ENCODE measurements at regions not wholly inside any gene's neighbourhood (a gene's known extent, or its start where the extent isn't known, plus 50 kb on each side); places are given as distances from the start of the nearest gene placed in this dataset.

DNA sequence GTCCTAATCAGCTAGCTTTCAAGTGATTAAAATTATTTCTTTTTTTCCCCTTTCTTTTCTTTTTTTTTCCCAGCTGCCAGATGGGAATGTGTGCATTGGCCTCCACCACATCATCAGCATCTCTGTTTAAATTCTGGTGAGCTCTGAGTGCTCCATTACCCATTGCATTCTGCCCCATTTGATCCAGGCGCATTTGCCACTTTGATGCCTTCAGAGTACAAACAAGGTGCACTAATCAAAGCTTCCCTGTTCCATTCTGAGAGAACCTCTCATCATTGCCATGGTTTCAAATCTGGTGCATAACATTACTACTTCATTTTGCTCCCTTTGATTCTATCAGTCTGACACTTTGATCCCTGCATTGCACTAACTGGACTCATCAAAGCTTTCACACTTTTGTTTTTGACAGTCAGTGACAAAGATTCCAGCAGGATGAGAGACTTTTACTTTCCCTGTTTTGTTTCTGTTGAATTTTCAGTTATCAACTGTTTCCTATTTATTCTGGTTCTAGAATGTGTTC is 238.8 kb upstream of the PCDH10 start:
- DNase-seq, result no peak

DNA sequence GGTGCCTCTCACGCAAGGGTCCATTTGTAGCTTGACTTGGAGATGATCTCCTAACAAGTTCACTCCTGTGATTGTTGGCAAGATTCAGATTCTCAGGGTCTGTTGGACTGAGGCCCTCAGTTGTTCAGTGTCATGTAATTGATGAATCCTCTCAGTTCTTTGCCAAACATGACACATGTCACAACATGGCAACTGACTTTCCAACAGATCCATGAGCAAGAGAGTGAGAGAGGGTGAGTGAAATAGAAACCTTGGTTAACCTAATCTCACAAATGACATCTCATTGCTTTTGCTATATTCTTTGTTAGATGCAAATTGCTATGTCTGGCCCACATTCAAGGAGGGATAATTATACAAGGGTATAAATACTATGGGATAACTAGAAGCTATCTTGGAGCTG is 231.0 kb upstream of the PCDH10 start:
- no peak for DNase-seq

DNA sequence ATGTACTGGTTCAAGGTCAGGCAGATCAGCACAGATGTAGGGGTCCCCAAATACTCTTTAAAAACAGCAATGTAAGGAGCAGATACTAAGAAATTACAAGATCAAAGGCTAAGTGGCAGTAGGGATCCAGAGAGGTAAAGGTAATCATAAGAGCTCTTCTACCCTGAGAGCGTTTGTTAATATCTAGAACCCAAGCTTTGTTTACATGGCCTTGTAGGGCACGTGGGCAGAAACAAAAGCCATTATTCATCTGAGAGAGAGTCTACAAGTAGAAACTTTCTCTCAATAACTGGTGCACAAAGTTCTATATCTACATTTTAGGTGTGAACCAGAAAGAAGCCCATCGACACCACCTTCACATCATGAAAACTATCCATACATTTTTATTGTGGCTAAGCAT is 225.6 kb upstream of the PCDH10 start:
- DNase-seq, result no peak

DNA sequence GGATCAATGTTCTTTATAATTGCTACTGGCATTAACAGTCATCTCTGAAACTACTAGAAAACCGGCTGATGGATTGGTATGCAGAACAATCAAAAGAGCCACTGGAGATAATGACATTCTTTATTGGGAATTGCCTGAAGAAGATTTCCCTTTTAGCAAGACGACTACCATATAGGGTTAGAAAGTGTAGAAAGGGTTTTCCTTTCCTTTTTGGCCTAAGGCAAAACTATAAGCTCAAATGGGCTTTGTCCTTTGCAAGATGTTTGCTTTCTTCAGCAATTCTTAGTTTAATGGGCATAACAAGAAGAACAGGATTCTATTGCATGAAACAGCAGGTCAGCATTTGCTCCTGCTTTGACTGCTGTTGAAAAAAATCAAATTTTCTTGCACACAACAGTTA is 214.2 kb upstream of the PCDH10 start:
- DNase-seq, result no peak

DNA sequence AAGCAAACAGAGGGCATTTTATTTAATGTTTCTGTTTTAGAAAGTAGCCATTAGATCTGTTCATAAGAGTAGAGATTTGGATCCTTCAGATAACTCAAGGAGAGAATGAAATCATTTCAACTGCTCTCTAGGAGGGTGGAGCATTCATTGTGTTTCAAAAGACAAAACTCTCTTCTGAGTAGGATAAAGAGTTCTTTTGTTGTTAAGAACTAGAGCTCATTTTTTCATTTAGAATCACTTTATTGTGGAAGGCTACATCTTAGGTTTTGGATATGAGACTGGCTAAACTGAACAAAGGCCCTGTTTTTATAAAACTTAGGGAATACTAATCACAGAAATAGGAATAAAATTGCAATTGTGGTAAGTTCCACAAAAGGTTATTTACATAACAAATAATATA is 193.9 kb upstream of the PCDH10 start:
- no peak for DNase-seq

DNA sequence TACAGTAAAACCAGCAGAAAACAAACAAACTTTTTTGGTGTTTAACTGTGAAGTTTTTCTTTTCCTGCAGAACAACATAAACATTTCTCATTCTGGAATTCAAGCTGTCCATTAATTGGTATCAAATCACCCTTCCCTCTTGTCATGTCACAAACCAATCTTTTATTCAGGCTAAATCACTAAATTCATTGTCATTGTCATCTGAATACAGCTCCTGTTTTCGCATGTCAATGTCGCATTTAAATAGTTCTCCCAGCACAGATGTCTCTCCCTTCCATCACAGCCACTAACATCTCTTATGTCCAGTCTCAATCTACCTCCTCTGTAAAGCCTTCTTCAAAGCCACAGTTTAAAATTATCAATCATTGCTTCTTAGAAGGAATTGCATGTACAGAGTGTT is 192.1 kb upstream of the PCDH10 start:
- no peak for DNase-seq

DNA sequence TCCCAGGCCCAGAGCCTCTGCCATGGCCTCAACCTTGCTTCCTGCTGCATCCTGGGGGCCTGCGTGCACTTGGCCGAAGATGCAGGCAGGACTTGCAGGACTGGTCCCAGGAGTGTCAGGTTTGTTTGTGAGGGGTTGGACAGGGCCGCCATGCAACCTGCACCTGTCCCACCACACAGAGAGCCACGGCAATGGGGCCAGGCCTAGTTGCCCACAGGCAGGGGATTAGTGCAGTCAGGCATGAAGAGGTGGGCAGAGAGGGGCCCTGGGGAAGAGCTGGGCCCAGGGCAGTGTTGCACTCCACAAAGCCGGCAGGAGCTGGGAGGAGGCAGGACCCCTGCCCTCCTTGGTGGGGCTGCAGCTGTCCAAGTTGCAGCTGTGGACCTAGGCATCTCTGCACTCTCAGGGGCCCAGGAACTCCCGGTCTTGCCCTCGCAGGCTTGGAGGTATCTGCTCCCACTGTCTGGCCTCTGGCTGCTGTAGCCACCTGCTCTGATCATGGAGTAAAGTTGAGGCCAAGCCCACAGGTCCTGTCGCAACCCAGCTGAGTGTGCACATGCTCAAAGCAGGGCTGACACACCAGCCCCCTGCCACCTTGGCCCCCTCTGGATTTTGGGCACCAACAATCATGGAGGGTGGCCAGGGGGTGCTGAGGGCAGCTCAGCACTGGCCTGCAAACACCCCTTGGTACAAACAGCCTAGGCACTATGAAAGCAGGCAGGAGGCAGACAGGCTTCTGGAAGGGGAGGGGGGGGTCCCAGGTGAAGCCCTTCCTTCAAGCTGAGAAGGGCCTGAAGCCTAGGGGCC is 190.4 kb upstream of the PCDH10 start:
- no peak for DNase-seq

DNA sequence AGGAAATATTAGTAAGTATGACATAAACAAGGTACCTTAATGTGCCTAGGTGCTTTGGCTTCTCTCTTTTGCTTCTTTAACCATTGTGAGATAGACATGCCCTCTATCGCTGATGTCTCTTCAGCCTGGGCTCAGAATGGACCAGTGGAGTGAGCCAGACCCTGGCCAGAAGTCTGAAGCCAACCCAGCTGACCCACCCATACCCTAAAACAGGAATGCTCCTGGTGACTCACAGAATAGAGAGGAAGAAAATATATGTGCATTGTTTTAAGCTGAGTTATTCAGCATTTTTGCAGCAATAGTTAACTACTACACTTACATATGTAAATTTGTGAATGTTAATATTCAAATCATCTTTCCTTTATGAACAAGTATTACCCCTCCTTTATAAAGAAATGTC is 167.5 kb upstream of the PCDH10 start:
- no peak for DNase-seq

DNA sequence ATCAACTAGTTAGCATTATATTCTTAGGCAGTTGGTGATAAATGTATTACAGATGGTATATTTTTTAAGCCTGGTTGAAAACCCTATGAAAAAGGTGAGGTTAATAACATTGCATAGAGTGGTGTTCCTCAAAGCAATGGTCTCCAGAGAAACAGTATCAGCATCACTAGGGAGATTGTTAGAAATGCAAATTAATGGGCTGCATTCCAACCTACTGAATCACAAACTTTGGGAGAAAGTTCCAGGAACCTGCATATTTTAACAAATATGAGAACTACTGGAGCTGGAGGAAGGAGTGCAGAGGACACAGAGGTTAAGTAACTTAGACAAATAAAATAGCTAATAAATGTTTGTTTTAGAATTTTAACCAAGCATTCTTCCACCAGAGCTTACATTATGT is 166.9 kb upstream of the PCDH10 start:
- no peak for DNase-seq

DNA sequence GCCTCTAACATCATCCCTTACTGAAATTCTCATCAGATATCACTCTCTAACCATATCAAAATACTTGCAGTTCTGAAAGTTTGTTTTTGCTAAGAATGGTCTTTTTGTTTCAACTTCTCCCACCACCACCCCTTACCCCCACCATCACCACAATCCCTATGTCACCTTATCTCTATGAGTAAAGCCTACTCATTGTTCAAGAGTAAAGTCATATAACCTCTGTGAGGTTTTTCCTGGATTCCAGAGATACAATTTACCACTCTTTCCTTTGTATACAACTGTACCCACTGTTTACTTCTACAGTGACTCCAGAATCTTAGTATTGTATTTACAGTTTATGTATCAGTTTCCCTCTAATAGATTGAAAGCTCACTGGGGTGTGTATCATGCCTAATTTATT is 158.0 kb upstream of the PCDH10 start:
- DNase-seq, result no peak

DNA sequence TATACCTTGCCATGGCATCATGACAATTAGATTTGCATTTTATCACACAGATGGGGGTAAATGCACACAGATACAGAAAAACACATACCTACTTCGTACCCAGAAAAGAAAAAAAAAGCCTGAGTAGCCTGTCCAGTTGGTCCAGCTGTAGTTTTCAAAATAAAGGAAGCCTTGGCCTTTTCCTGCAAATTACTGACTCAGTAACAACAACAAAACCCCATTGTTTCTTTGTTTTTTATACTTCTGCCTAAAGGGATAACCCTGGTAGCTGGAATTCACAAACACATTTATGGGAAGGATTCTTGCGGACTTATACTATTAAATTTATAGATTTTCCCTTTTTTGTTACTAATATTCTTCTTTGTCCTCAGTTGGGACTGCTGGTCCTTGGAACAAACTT is 156.4 kb upstream of the PCDH10 start:
- DNase-seq, result no peak

DNA sequence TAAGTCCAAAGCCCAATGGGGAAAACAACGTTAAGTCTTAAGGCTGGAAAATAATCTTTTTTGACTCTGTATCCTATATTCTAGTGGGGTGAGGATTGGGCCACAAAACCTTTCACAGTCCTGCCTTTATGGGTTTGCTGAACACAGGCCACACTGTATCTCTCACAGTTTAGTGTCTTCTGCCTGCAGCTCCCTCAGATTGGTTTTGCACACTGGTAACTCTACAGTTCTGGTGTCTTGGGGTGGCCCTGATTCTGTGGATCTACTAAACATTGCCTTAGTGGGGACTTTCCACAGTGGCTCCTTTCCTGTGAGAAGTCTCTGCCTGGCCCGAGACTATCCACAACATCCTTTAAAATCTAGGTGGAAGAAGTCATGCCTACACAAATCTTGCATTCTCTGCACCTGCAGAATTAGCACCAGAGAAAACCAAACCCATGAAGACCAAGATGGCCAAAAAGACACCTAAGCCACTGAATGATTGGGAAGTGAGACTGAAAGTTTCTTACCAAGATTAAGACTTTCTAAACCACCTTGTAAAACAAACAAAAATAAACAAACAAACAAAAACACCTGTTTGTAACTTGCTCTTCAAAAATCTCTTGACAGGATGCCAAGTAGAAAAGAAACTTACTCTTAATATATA is 150.4 kb upstream of the PCDH10 start:
- DNase-seq, result no peak

DNA sequence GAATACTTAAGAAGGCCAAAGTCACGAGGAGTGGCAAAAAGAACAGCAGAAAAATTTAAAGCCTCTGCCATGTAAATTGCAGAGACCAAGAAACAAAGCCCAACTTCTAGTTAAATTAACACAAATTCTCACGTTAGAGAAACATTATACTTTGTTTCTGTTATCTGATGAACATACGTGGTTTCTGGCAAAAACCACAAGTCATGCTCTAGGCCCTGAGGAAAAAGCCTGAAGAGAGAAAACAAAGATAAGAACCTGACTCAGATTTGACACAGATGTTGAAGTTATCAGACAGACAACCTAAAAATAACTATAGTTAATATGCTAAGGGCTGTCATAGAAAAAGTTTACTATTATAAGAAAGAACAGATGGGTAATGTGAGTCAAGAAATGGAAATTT is 149.1 kb upstream of the PCDH10 start:
- DNase-seq, result no peak

DNA sequence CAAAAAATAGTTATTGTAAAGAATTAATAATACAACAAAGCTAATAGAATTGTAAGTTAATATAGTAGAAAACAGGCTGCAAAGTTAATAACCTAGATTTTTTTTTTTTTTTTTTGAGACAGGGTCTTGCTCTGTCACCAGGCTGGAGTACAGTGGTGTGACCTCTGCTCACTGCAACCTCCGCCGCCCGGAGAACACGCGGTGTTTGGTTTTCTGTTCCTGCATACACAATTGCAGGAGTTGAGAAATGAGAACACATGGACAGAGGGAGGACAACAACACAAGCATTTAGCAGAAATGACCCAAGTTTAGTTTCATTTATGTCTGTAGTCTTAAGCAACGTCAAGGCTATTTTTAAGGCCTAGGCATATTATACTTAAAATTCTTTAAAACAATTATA is 145.9 kb upstream of the PCDH10 start:
- no peak for DNase-seq

DNA sequence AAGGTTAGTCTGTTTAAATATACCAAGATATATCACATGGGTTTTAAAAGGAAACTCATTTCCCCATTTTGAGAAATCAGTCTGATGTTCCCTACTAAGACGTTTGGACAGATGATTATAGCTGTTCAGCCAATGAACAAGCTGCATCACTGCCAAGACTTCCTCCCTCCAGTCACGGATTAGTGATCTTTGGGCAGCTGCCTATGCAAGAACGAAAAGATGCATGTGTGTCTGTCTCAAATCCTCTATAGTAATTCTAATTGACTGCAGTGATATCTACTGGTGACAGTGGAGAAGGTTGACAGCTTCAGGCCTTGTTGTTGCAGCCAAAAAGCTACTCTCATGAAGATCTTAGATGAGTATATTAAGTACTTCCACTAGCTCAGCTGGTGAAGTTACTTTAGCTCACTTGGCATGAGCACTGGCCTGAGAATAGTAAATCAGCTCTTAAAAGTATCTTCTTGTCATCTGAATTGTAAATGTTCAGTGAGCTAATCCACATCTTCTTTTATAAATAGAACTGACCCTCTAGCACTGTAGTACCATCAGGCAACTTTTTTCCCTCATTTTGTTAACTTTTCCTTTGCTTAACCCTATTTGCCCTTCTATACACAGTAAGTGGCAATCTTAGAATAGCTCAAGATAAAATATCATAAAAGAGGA is 134.5 kb upstream of the PCDH10 start:
- no peak for DNase-seq

DNA sequence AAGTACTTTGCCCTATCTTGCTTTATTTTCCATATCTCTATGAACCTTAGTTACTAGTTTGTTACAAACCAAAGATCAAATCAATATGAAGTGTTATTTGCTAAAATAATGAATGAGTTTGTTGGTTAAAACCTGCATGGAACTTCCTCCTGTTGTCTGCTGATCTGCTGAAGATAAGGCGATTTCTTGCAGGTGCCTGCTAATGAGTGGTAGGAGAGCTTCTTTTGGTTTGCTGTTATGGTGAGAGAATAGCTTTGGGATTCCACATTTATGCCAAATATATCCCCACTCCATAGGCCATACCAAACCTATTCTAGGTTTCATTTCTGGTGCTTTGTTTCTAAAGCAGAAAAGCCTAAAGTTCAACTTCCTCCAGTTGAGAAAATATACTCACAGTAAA is 103.8 kb upstream of the PCDH10 start:
- no peak for DNase-seq

DNA sequence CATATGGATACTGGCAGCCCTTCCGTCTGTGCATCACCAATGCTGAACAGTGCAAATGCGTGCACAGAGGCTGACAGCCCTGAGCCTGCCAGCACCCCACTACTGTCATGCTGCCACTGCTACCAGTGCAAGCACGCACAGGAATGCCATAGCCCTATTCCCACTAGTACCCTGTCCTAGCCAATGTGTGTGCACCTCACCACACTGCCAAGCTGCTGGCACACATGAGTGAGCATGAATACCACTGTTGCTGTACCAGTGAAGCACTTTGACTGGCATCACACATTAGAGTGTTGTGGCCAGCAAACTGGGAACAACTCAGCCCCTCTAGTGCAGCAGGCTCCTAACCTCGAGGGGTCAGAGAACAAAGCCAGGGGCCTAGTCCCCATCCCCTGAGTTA is 102.9 kb upstream of the PCDH10 start:
- no peak for DNase-seq

DNA sequence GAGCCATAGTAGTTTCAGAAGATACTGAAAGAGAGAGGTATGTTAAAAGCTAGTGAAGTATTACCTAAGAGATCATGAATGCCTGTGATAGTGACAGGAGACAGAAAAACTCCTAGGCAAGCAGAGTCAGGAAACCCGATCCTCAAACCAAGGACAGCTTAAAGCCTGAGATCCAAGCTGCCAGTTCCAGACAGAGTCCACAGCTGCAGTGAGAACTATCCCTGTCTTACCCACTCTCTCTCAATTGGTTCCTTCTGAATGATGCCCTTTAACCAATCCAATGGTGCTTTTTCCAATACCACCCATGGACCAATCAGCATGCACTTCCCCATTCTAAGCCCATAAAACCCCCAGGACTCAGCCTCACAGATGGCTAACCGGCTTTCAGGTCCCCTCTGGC is 90.4 kb upstream of the PCDH10 start:
- DNase-seq, result no peak

DNA sequence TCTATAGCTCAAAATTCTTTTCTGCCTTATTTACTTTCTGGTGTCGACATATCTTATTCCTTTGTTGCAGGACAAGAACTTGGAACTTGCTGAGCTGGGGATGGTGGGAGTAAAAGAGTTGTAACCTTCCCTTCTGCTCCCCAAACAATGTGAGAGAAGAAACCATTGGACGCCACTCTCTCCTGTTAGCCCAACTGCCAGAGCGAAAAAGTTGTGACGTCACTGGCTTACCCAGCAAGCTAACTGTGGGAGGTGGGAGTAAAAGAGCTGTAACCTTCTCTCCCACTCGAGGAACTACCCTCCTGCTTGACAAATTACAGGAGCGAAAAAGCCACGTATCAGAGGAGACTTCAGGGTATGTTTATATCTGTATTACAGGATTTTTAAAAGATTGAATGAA is 90.0 kb upstream of the PCDH10 start:
- DNase-seq, result no peak

DNA sequence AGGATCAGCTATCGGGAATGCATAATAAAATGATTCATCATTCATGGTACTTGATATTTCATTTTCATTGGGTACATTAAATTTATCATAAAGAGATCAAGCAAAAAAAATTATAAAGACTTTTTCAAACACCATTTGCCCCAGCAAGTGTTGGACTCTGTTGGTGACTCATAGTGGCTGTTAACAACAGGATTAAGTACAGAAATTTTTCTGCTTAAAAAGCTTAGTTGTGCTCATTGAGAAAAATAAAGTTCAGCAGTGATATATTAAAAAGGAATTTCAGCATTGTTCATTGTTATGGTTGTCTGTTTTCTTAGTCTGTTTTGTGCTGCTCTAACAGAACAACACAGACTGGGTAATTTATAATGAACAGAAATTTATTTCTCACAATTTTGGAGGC is 86.2 kb upstream of the PCDH10 start:
- no peak for DNase-seq

DNA sequence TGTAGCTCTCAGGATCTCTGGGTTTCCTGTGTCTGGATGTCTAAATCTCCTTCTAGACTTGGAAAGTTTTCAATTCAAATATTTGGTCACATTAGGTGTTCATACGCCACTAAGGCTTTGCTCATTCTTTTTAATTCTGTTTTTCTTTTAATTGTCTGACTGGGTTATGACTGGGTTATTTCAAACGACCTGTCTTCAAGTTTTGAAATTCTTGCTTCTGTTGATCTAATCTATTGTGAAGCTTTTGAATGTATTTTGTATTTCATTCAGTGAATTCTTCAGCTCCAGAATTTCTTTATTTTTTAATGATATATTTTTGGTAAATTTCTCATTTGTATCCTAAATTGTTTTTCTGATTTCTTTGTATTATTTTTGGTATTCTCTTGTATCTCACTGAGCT is 81.0 kb upstream of the PCDH10 start:
- no peak for DNase-seq

DNA sequence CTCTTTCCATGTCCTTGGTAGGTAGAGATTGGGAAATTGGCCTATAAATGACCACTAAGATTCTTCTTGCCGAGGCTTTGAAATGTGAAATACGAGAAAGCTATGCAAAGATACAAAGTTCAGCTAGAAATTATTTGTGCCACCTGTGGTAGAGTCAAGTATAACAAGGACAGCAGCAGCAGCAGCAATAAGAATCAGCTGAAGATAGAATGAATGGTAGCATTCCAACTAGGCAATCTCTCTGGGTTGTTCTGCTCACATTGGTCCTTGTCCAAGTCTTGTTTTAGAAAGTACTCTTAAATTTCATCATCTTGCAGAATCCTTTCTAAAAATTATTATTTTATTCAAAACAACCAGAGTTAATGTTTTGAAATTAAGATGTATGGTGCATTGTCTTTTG is 67.8 kb upstream of the PCDH10 start:
- DNase-seq, result no peak

DNA sequence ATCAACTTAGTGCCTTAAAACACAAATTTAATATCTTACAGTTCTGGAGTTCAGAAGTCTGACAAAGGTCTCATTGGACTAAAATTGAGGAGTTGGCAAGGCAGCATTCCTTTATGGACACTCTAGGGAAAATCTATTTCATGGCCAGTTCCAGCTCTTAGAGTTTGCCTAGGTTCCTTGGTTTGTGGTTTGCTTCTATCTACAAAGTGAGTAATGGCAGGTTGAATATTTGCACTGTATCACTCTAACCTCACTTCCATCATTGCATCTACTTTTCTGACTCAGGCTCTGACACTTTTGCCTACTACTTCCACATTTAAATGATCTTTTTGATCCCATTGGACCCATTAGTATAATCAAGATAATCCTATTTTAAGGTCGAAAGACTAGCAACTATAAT is 64.7 kb upstream of the PCDH10 start:
- no peak for DNase-seq

DNA sequence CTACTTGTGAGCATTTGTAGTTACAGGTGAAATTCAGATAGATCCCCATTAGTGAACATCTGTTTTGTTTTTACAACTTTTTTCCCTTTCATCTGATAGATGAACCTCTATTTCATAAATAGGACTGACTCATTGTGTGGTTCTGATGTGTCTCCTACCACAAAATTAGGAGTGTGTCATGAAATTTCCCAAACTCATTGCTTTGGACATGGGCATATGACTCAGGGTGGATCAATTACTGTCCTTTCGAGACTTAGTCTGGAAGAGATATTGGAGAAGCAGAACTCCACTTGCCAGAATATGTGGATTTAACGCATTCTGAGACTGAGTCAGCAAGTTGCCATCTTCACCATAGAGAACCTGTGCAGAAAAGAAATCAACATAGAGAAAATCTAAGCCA is 53.5 kb upstream of the PCDH10 start:
- DNase-seq, result no peak
